ENCODE measurements at regions not wholly inside any gene's neighbourhood (a gene's known extent, or its start where the extent isn't known, plus 50 kb on each side); places are given as distances from the start of the nearest gene placed in this dataset.

GRCh38 chr9:82597241-82598203 lies 465.4 kb downstream of the RASEF start:
- CTCF ChIA-PET = no interaction called here
- Mint-ChIP-seq H3K4me1 (ENCODE audit: low read depth) (no peaks in the 10 kb centered on the region), H3K36me3 (ENCODE audit: low read depth) (no peaks in the 10 kb centered on the region), H3K4me3 (no peak overlapping the region), H3K9me3 (no peaks in the 10 kb centered on the region), H3K27me3 (ENCODE audit: low read depth) (no peaks in the 10 kb centered on the region), H3K27ac (no peak overlapping the region)
- DNase-seq = no peak
- intact Hi-C loops (cut with micrococcal nuclease) = no loop called here

- CTCF ChIA-PET = interaction anchor here (0.9 to 1.1 kb wide), 2 partner anchors 8 to 28 kb away, joined by 3 read pairs; no protein-coding TSS in a partner anchor
- no peak for DNase-seq
- Mint-ChIP-seq H3K4me1 (ENCODE audit: low read depth) (no peaks in the 10 kb centered on the region), H3K27me3 (ENCODE audit: low read depth) (no peaks in the 10 kb centered on the region), H3K27ac (no peak overlapping the region), H3K4me3 (no peak overlapping the region), H3K36me3 (ENCODE audit: low read depth) (no peaks in the 10 kb centered on the region), H3K9me3 (no peaks in the 10 kb centered on the region)
- intact Hi-C loops (cut with micrococcal nuclease) = no loop called here
Measured at GRCh38 chr9:82598241-82599039, 464.5 kb downstream of the RASEF start.

- Mint-ChIP-seq H3K9me3 (no peaks in the 10 kb centered on the region), H3K4me3 (no peak overlapping the region), H3K36me3 (ENCODE audit: low read depth) (no peaks in the 10 kb centered on the region), H3K27me3 (ENCODE audit: low read depth) (no peaks in the 10 kb centered on the region), H3K27ac (no peak overlapping the region), H3K4me1 (ENCODE audit: low read depth) (no peaks in the 10 kb centered on the region)
- intact Hi-C loops (cut with micrococcal nuclease) = no loop called here
- CTCF ChIA-PET = interaction anchor here (0.6 to 0.9 kb wide), 3 partner anchors 7 to 12 kb away, joined by 3 to 4 read pairs (median 3); no protein-coding TSS in a partner anchor
- DNase-seq = no peak
Measured at GRCh38 chr9:82599336-82599949, 463.5 kb downstream of the RASEF start.

- H3K36me3 Mint-ChIP-seq (ENCODE audit: low read depth) = no peaks in the 10 kb centered on the region
- intact Hi-C loops (cut with micrococcal nuclease) = no loop called here
- no peak overlapping the region for H3K27ac Mint-ChIP-seq
- no peak overlapping the region for H3K4me3 Mint-ChIP-seq
- DNase-seq = no peak
- H3K9me3 Mint-ChIP-seq = no peaks in the 10 kb centered on the region
- CTCF ChIA-PET = no interaction called here
- H3K4me1 Mint-ChIP-seq (ENCODE audit: low read depth) = no peaks in the 10 kb centered on the region
- no peaks in the 10 kb centered on the region for H3K27me3 Mint-ChIP-seq (ENCODE audit: low read depth)
Measured at GRCh38 chr9:82600536-82601292, 462.2 kb downstream of the RASEF start.

- no peak for DNase-seq
- Mint-ChIP-seq H3K27me3 (ENCODE audit: low read depth) (no peaks in the 10 kb centered on the region), H3K4me3 (no peak overlapping the region), H3K36me3 (ENCODE audit: low read depth) (no peaks in the 10 kb centered on the region), H3K4me1 (ENCODE audit: low read depth) (no peaks in the 10 kb centered on the region), H3K27ac (no peak overlapping the region), H3K9me3 (no peaks in the 10 kb centered on the region)
- intact Hi-C loops (cut with micrococcal nuclease) = no loop called here
- CTCF ChIA-PET = no interaction called here
Measured at GRCh38 chr9:82601293-82601771, 461.6 kb downstream of the RASEF start.

- Mint-ChIP-seq H3K27ac (no peak overlapping the region), H3K27me3 (ENCODE audit: low read depth) (no peaks in the 10 kb centered on the region), H3K4me1 (ENCODE audit: low read depth) (no peaks in the 10 kb centered on the region), H3K36me3 (ENCODE audit: low read depth) (no peaks in the 10 kb centered on the region), H3K4me3 (no peak overlapping the region), H3K9me3 (no peaks in the 10 kb centered on the region)
- no peak for DNase-seq
- intact Hi-C loops (cut with micrococcal nuclease) = no loop called here
- CTCF ChIA-PET = interaction anchor here (0.7 kb wide), 1 partner anchor 331 kb away, joined by 3 read pairs; no protein-coding TSS in a partner anchor
Measured at GRCh38 chr9:82604947-82605656, 457.8 kb downstream of the RASEF start.

- intact Hi-C loops (cut with micrococcal nuclease) = no loop called here
- Mint-ChIP-seq H3K27ac (no peak overlapping the region), H3K4me1 (ENCODE audit: low read depth) (no peaks in the 10 kb centered on the region), H3K9me3 (no peaks in the 10 kb centered on the region), H3K4me3 (no peak overlapping the region), H3K27me3 (ENCODE audit: low read depth) (no peaks in the 10 kb centered on the region), H3K36me3 (ENCODE audit: low read depth) (no peaks in the 10 kb centered on the region)
- no peak for DNase-seq
- CTCF ChIA-PET = interaction anchor here (0.7 kb wide), 1 partner anchor 332 kb away, joined by 3 read pairs; no protein-coding TSS in a partner anchor
Measured at GRCh38 chr9:82605657-82606031, 457.3 kb downstream of the RASEF start.

GRCh38 chr9:82606071-82606470 lies 456.9 kb downstream of the RASEF start:
- H3K27ac Mint-ChIP-seq = no peak overlapping the region
- no peak overlapping the region for H3K4me3 Mint-ChIP-seq
- no peaks in the 10 kb centered on the region for H3K27me3 Mint-ChIP-seq (ENCODE audit: low read depth)
- intact Hi-C loops (cut with micrococcal nuclease) = no loop called here
- CTCF ChIA-PET = interaction anchor here (1.3 kb wide), 1 partner anchor 7 kb away, joined by 3 read pairs; no protein-coding TSS in a partner anchor
- no peaks in the 10 kb centered on the region for H3K4me1 Mint-ChIP-seq (ENCODE audit: low read depth)
- no peaks in the 10 kb centered on the region for H3K36me3 Mint-ChIP-seq (ENCODE audit: low read depth)
- DNase-seq = no peak
- no peaks in the 10 kb centered on the region for H3K9me3 Mint-ChIP-seq

GRCh38 chr9:82606492-82607382 lies 456.2 kb downstream of the RASEF start:
- CTCF ChIA-PET = interaction anchor here (0.7 to 1.3 kb wide), 2 partner anchors 8 to 752 kb away, joined by 3 to 4 read pairs; no protein-coding TSS in a partner anchor
- no peaks in the 10 kb centered on the region for H3K4me1 Mint-ChIP-seq (ENCODE audit: low read depth)
- DNase-seq = peak; percentile 21
- no peaks in the 10 kb centered on the region for H3K36me3 Mint-ChIP-seq (ENCODE audit: low read depth)
- H3K27me3 Mint-ChIP-seq (ENCODE audit: low read depth) = no peaks in the 10 kb centered on the region
- H3K27ac Mint-ChIP-seq = no peak overlapping the region
- intact Hi-C loops (cut with micrococcal nuclease) = no loop called here
- H3K4me3 Mint-ChIP-seq = no peak overlapping the region
- H3K9me3 Mint-ChIP-seq = no peaks in the 10 kb centered on the region

- CTCF ChIA-PET = interaction anchor here (0.7 kb wide), 1 partner anchor 9 kb away, joined by 3 read pairs; no protein-coding TSS in a partner anchor
- no peaks in the 10 kb centered on the region for H3K4me1 Mint-ChIP-seq (ENCODE audit: low read depth)
- DNase-seq = no peak
- intact Hi-C loops (cut with micrococcal nuclease) = no loop called here
- H3K9me3 Mint-ChIP-seq = no peaks in the 10 kb centered on the region
- no peaks in the 10 kb centered on the region for H3K27me3 Mint-ChIP-seq (ENCODE audit: low read depth)
- no peaks in the 10 kb centered on the region for H3K36me3 Mint-ChIP-seq (ENCODE audit: low read depth)
- H3K4me3 Mint-ChIP-seq = no peak overlapping the region
- no peak overlapping the region for H3K27ac Mint-ChIP-seq
Measured at GRCh38 chr9:82608487-82608886, 454.5 kb downstream of the RASEF start.
